SK-N-MC (cell line): ENCODE measurements at regions not wholly inside any gene's neighbourhood (a gene's known extent, or its start where the extent isn't known, plus 50 kb on each side); places are given as distances from the start of the nearest gene placed in this dataset.
"Not testable (repeated sequence)": the region's sequence is repeated elsewhere in the genome, so short reads cannot be mapped to it uniquely, and the experiment has no call there.

Experiments
- DNase-seq: peaks from one replicate; pipeline ENCODE4 v3.0.0-alpha.2; 2011; ENCODE audit warnings: low read depth, low spot score
- H3K27ac ChIP-seq: fragments of 200-600 bp; sonication (generic); 2 replicates; pipeline ENCODE4 v1.5.1; 2016; ENCODE audit warnings: mixed run types
- H3K36me3 ChIP-seq: fragments of 200-600 bp; sonication (generic); 2 replicates; pipeline ENCODE4 v1.6.1; 2017; ENCODE audit warnings: antibody characterized with exemption, low read length, mixed read lengths; ENCODE audit not compliant: insufficient read depth
- H3K4me3 ChIP-seq: fragments of 200-600 bp; sonication (generic); 2 replicates; pipeline ENCODE4 v1.5.1; 2016
- H3K9ac ChIP-seq: fragments of 200-600 bp; sonication (generic); 2 replicates; pipeline ENCODE4 v1.8.0; 2017; ENCODE audit warnings: mixed run types, mixed read lengths; ENCODE audit not compliant: insufficient read length
- H3K9me3 ChIP-seq: fragments of 200-600 bp; sonication (generic); 2 replicates; pipeline ENCODE4 v1.6.1; 2017; ENCODE audit warnings: low read depth, mild to moderate bottlenecking, antibody characterized with exemption, low read length, moderate library complexity, mixed read lengths
- EZH2 ChIP-seq: fragments of 200-600 bp; sonication (generic); IDR thresholded peaks from one replicate; pipeline ENCODE4 v1.6.1; 2017; ENCODE audit warnings: antibody characterized with exemption
- FOXP2 ChIP-seq: optimal IDR thresholded peaks from 2 replicates; pipeline ENCODE3; 2011; ENCODE audit warnings: mild to moderate bottlenecking, moderate library complexity; ENCODE audit not compliant: insufficient read depth; ENCODE audit errors: extremely low read length, control extremely low read depth
- POLR2AphosphoS5 ChIP-seq: IDR thresholded peaks from 2 replicates; pipeline ENCODE4 v1.6.1; 2012; ENCODE audit warnings: mild to moderate bottlenecking, low read depth, low read length, borderline replicate concordance

DNA sequence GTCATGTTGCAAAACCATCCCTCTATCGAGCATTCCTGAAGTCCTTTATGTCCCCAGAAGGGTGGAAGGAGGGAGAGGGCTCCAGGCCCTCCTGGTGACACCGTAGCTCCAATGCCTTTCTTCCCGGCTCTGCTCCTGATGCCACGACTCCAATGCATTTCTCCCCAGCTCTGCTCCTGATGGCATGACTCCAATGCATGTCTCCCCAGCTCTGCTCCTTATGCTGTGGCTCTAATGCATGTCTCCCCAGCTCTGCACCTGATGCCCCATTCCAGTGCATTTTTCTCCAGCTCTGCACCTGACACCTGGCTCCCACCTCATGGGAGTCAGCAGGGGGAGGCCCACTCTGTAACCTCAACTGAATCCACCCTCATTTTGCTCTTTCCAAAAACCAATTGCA is 153.0 kb upstream of the SALL3 start:
- TF ChIP-seq EZH2 (no peak), FOXP2 (no peak), POLR2AphosphoS5 (no peak)
- no peak overlapping the region for H3K4me3 ChIP-seq
- no peaks in the 10 kb centered on the region for H3K9me3 ChIP-seq
- no peaks in the 10 kb centered on the region for H3K36me3 ChIP-seq
- DNase-seq: no peak
- no peak overlapping the region for H3K9ac ChIP-seq
- no peak overlapping the region for H3K27ac ChIP-seq

DNA sequence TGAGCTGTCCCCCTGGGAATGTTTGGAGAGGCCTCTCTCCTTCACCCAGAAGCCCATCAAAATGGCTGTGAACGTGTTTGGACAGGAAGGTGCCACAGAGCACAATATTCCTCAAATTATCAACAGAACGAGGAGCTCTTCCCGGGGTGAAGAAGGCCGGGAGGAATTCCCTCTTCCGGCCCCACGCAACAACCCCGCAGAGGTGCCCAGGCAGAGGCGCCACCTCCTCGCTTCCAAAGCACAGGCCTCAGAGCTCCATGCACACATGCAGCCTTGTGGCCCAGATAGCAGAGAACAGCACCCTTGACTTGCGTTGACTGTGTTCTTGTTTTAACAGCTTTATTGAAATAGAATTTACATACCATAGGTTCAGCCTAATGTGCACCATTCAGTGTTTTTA is 152.5 kb upstream of the SALL3 start:
- TF ChIP-seq EZH2: no peak
- TF ChIP-seq FOXP2: no peak
- no peak for TF ChIP-seq POLR2AphosphoS5
- DNase-seq: no peak
- Histone ChIP-seq H3K9me3 (no peaks in the 10 kb centered on the region), H3K27ac (no peak overlapping the region), H3K4me3 (no peak overlapping the region), H3K36me3 (no peaks in the 10 kb centered on the region), H3K9ac (no peak overlapping the region)

DNA sequence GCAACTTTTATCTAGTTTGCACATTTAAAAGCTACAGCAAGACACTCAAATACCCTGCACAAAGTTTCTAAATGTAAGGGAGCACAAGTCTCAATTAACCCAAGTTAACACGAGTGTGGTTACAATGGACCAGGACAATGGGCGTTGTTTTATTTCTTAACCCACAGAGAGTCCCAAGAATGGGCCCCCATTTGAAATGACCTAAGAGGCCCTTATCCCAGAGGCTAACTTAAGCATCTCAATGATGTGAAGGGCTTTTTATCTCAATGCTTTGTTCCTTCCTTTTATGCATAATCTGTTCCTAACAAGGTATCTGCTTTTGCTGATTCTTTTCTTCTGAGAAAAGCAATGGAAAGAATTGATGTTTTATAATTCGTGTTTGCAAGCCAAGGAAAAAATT is 151.5 kb upstream of the SALL3 start:
- no peaks in the 10 kb centered on the region for H3K9me3 ChIP-seq
- H3K9ac ChIP-seq: no peak overlapping the region
- TF ChIP-seq EZH2 (no peak), POLR2AphosphoS5 (no peak), FOXP2 (no peak)
- no peak overlapping the region for H3K27ac ChIP-seq
- no peak for DNase-seq
- no peaks in the 10 kb centered on the region for H3K36me3 ChIP-seq
- H3K4me3 ChIP-seq: no peak overlapping the region

DNA sequence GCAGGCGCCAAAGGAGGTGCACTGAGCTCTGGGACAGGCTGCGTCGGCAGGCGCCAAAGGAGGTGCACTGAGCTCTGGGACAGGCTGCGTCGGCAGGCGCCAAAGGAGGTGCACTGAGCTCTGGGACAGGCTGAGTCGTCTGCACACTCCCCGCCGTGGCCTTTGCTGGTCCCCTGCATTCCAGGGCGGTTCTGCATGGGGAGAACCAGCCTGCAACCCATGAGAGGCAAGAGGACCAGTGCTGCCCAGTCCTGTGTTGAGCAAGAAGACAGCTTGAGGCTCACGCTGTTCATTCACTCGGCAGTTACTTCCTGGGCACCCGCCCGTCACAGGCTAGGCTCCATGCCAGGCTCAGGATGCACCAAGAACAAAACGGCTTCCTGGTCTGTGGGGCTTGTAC is 150.6 kb upstream of the SALL3 start:
- not testable (repeated sequence) for H3K9ac ChIP-seq, DNase-seq, H3K36me3 ChIP-seq, H3K4me3 ChIP-seq, H3K27ac ChIP-seq, H3K9me3 ChIP-seq

DNA sequence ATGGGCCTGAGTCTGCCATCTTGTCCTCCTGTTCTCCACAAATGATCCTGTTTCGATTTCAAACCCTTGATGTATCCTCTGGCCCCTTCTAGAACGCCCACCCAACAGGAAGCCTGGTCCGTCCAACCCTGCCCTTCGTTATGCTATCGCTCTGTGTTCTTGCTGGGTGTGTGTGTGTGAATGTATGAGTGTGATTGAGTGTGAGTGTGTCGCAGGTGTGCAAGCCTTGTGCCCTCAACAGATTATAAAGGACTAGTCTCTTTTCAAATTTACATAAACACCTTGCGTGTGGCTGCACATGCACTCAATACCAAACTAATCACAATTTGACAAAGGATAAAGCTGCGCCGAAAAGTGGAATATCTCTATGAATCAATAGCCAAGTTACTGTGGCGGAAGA is 149.5 kb upstream of the SALL3 start:
- TF ChIP-seq EZH2 (no peak), FOXP2 (no peak), POLR2AphosphoS5 (no peak)
- H3K9ac ChIP-seq: no peak overlapping the region
- no peak overlapping the region for H3K27ac ChIP-seq
- no peaks in the 10 kb centered on the region for H3K36me3 ChIP-seq
- DNase-seq: no peak
- no peaks in the 10 kb centered on the region for H3K9me3 ChIP-seq
- no peak overlapping the region for H3K4me3 ChIP-seq

DNA sequence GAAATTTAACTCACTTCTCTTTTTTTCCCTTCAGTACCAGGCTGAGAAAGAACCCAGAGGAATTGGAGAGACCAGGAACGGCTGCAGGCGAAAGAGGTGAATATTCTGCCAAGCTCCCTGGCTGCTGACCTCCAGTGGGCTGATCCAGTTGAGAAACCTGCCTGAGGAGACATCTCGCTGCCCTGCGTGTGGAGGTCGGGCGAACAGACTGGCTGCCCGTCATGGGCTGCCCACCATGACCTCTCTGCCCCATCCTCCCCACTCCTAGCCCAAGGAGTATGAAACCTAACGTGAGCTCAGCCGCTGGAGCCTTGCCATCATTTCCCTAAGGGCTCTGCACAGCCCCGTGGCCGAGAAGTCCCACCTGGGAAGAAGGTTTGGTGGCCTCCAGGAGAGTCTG is 148.8 kb upstream of the SALL3 start:
- TF ChIP-seq FOXP2: no peak
- TF ChIP-seq EZH2: no peak
- TF ChIP-seq POLR2AphosphoS5: no peak
- DNase-seq: no peak
- no peak overlapping the region for H3K4me3 ChIP-seq
- no peaks in the 10 kb centered on the region for H3K9me3 ChIP-seq
- no peaks in the 10 kb centered on the region for H3K36me3 ChIP-seq
- no peak overlapping the region for H3K9ac ChIP-seq
- H3K27ac ChIP-seq: no peak overlapping the region

DNA sequence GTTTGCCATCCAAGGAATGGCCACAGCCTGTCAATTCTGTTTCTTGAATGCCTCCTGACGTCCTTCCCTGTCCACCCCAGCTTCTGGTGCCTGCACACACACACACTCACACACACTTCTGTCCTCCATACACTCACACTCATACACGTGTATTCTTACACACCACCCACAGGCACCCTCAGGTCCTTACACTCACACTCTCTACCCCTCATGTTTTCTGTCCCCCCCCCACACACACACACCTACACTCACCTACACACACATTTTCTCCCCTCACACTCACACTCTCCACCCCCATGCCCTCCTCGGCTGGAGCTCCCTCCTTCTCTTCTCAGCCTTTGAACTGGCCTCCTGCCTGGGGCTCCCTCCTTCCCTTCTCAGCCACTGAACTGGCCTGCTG is 148.0 kb upstream of the SALL3 start:
- Histone ChIP-seq H3K9me3 (no peaks in the 10 kb centered on the region), H3K27ac (no peak overlapping the region), H3K9ac (no peak overlapping the region), H3K36me3 (no peaks in the 10 kb centered on the region), H3K4me3 (no peak overlapping the region)
- no peak for DNase-seq
- TF ChIP-seq POLR2AphosphoS5: no peak
- TF ChIP-seq EZH2: no peak
- TF ChIP-seq FOXP2: no peak

DNA sequence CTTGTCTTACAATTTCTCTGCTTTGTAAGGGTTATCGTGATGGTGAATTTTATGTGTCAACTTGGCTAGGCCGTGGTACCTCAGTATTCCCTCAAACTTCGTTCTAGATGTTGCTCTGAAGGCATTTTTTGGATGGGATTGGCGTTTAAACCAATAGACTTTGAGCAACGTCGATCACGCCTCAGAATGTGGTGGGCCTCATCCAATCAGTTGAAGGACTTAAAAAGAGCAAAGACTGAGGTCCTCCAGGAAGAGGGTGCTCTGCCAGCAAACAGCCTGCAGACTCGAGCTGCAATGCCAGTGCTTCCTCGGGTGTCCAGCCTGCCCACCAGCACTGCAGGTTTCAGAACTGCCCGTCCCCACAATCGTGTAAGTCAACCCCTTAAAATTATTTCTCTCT is 145.8 kb upstream of the SALL3 start:
- TF ChIP-seq POLR2AphosphoS5 (no peak), FOXP2 (no peak), EZH2 (no peak)
- H3K9ac ChIP-seq: no peak overlapping the region
- no peak overlapping the region for H3K27ac ChIP-seq
- no peak overlapping the region for H3K4me3 ChIP-seq
- H3K9me3 ChIP-seq: no peaks in the 10 kb centered on the region
- no peak for DNase-seq
- no peaks in the 10 kb centered on the region for H3K36me3 ChIP-seq

DNA sequence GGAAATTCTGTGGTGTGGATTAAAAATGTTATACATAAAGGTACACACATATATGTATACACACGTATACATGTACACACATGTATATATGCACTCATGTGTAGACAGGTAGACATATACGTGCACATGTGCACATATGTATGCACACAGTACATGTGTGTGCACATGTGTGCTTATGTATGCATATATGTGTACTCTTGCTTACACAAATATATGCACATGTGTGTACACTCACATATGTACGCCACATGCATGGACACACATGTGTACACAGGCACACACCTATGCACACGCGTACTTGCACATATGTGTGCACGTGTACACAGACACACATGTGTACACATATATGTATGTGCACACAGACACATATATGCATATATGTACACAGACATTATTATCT is 142.8 kb upstream of the SALL3 start:
- no peaks in the 10 kb centered on the region for H3K36me3 ChIP-seq
- H3K27ac ChIP-seq: no peak overlapping the region
- H3K9ac ChIP-seq: no peak overlapping the region
- TF ChIP-seq POLR2AphosphoS5 (no peak), FOXP2 (no peak), EZH2 (no peak)
- no peak overlapping the region for H3K4me3 ChIP-seq
- no peaks in the 10 kb centered on the region for H3K9me3 ChIP-seq
- DNase-seq: no peak
